Hindlimb muscle (tissue), 1 donor: ENCODE measurements at regions not wholly inside any gene's neighbourhood (a gene's known extent, or its start where the extent isn't known, plus 50 kb on each side); places are given as distances from the start of the nearest gene placed in this dataset.
A peak's percentile ranks its signal among the peaks of the same experiment; 100 is the strongest.

Source experiments
- DNase-seq: peaks from one replicate; pipeline ENCODE4 v3.0.0-alpha.2; 2013

GRCh38 chr15:98476559-98476958, 171.8 kb upstream of the IGF1R start:
- no peak for DNase-seq

GRCh38 chr15:98480844-98481243, 167.5 kb upstream of the IGF1R start:
- no peak for DNase-seq

DNA sequence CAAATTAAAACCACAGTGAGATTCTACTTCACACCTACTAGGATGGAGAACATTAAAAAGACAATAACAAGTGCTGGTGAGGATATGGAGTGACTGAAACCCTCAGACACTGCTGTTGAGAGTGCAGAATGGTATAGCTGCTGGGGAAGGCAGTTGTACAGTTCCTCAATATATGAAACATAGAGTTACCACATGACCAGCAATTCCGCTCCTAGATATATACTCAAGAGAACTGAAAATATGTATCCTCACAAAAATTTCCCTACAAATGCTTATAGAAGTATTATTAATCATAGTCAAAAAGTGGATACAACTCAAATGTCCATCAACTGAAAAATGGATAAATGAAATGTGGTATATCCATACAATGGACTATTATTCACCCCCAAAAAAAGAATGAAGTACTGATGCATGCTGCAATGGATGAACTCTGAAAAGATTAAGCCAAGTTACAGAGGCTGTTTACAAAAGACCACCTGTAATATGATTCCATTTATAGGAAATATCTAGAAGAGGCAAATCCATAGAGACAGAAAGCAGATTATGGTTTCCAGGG, 164.7 kb upstream of the IGF1R start:
- DNase-seq = no peak

DNA sequence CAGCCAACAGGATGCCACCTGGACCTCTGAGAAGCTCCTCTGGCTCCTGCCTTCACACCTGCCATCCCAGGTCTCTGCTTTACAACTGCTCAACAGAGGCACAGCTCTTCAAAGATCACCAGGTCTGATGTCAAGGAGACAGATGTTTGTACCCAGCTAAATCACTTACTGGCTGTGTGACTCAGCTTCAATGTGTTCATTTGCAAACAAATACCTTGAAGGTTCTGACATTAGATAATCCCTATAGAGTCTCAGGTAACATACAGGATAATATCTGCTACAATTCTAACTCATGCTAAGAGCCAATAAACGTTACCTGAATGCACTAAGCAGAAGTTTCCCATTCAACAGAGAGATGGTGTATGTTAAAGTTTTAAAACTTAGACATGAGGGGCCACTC, 163.4 kb upstream of the IGF1R start:
- no peak for DNase-seq

GRCh38 chr15:98485451-98485850, 162.9 kb upstream of the IGF1R start:
- no peak for DNase-seq

DNA sequence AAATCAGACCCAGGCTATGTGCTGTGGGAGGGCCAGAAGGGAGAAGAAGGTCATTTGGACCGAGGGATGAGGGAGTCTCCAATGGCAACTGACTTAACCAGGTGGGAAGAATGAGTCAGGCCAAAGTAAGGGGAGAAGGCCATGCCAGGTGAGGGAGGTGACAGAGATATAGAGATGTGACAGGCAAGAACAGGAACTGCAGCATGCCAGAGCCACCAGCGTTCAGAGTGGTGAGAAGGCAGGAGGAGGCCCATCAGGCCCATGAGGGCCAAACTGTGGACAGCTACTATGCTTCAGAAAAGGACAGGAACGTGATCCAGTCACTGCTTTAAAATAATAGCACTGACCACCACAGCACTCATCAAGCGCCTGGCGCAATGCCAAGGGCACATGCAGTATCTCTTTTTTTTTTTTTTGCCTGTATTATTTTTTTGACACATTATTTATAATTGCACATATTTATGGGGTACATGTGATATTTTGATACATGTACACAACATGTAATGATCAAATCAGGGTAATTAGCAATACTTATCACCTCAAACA, 154.3 kb upstream of the IGF1R start:
- no peak for DNase-seq

- DNase-seq = no peak
Observed at GRCh38 chr15:98501192-98501591, 147.1 kb upstream of the IGF1R start.

DNA sequence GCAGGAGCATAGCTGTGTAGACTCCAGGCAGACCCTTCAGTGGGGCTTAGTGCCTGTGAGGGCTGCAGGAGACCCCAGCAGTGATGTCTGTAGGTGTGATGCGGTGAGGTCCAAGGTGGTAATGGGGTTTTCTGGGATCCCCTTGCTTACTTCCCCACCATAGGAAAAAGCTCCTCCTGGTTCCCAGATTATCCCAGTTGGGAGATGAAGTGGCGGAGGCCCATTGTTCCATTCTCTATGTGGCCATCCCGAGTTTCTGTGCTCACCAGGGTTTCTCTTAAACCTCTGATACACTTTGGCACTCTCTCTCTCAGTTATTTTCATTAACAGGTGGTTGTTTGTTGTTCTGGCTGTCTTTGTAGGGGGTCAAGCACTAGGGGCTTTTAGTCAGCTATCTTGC, 146.7 kb upstream of the IGF1R start:
- no peak for DNase-seq

DNA sequence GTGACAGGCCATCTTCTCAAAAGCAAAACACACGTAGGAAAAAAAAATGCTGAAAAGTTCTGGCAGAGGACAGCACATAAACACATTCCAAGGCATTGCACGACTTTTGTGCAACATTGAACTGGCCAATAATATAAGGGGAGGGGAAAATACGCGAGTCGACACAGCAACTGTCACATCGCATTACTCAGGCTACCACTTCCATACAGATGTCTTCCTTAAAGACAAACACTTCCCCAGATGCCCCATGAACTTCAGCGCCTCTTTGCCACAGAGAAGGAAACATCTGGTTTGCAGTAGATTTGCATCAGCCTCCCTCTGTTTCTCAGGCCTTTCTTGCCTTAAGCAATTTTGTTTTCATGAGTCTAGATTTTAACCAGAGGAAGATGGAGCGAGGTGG, 144.4 kb upstream of the IGF1R start:
- DNase-seq = no peak

- DNase-seq = no peak
Observed at GRCh38 chr15:98504998-98505397, 143.3 kb upstream of the IGF1R start.

- no peak for DNase-seq
Observed at GRCh38 chr15:98505611-98506031, 142.7 kb upstream of the IGF1R start.

DNA sequence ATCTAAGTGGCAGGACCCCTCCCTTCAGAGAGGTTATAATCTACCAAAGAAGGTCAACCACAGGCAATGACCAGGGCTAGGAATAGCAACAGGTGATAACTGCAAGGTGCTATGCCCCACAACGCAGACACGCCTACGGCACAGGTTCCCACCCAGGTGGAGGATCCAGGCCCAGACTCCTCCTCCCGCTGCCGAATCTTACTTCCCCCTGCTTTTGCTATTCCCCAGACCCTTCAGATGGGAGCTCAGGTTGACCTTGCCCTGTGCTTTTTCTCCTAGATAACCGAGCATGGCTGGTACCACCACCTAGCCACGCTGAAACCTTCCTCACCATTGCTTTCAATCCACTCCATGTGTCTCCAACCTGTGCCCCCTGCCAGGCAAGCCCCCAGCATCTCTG, 142.2 kb upstream of the IGF1R start:
- no peak for DNase-seq

GRCh38 chr15:98506711-98507110, 141.6 kb upstream of the IGF1R start:
- no peak for DNase-seq

DNA sequence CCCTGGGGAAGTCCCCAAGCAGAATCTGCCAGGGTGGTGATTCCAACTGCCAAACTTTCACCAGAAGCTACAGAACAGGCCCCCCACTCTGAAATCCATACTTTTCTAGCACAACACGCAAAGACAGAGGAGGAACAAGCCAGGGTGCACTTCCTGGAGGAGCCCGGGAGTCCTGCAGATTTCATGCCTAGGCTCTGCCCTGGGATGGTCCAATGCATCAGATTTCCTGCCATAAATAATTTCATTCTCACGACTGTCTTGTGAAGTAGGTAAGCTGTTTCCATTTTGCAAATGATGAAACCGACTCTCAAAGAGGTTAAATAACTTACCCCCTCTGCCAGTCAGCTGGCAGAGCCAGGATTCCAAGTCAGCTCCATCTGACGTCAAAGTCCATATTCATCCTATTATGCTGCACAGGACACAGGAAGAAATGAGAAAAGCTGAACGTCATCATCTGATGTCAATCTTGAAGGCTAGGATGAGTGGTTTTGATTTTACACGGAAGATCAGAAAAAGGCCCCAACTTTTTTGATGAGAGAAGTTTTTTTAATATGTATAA, 134.8 kb upstream of the IGF1R start:
- DNase-seq = no peak

DNA sequence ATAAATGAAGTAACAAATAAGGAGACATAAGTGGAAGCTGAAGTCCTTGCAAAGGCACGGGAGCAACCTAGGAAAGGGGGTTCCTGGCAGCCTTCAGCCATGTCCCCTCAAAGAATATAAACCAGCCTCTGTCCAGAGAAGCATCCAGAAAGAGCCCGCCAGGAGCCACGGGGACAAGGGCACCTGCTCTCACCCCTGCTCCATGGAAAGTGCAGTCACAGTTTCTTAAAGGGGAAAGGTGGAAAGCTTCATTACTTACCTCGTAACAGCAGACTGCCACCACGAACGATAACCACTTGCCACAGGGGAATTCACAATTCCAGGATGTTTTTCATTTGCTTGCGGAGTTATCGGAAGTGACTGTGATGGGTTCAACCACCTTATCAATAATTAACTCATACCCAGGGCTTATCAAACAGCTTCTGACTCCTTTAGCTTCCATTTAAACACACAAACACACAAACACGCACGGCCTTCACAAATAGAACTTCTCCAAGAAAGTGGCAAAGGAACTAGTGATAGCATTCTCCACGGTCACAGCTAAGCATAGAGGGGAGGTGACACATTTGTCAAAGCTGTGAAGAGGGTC, 134.2 kb upstream of the IGF1R start:
- DNase-seq = no peak

DNA sequence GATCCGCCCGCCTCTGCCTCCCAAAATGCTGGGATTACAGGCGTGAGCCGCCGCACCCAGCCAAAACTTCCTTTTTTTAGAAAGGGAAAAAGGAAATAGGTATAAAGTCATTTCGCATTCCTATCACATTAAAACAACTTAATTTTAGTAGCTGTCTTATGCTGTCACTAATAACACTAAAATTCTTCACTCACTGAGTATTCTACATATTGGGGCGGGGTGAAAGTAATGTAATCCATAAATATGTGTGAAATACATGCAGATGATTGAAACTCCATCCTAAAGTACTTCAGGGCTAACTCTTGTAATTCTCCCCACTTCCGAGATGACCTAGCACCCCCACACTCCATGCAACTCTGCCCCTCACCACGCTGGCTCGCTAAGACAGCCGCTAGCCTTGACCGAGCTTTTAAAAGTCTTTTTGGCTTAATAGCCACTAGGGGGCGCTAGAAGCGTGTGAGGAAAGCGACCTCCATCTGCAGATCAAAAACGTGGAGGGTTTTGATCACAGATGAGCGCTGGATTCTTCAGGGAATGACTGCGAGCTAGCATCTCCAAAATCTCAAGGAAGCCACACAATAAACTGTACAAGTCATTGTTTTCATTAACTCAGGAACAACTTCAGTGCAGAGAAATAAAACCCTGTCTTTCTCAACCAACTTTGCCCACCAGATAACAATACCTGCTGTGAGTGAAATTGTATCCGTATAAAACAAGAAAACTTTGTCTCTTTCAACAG, 129.3 kb upstream of the IGF1R start:
- peak; percentile 82 for DNase-seq

DNA sequence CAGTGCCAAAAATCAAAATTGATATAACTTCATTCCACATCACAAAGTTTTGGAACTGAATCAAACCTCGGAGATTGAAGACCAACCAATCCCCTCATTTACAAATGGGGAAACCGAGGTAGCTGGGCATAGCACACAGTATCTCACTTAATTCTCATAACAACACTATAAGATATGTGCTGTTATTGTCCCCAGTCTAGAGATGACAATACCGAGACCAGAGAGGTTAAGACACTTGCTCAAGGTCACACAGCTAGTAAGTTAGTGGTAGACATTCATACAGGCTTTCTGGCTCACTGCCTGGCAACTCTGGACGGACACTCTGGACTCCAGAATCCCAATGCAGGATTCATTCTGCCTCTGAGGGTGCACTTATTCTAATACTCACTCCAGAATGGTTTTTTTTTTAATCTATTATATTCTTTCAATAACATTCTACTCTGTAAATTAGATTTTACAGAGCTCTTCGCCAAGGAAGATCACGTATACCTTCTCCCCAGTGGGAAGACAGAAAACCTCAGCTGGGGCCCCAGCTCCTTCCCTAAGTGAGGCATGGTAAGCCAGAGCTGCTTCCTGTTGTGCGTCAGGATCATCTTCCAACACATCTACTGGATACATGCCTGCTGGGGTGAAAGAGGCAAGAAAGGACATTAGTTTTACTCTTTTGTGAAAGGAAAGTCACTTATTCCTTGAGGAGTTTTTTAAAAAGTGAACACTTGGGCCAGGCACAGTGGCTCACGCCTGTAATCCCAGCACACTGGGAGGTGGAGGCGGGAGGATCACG, 128.4 kb upstream of the IGF1R start:
- DNase-seq = no peak

GRCh38 chr15:98522127-98522526, 126.2 kb upstream of the IGF1R start:
- DNase-seq = no peak

DNA sequence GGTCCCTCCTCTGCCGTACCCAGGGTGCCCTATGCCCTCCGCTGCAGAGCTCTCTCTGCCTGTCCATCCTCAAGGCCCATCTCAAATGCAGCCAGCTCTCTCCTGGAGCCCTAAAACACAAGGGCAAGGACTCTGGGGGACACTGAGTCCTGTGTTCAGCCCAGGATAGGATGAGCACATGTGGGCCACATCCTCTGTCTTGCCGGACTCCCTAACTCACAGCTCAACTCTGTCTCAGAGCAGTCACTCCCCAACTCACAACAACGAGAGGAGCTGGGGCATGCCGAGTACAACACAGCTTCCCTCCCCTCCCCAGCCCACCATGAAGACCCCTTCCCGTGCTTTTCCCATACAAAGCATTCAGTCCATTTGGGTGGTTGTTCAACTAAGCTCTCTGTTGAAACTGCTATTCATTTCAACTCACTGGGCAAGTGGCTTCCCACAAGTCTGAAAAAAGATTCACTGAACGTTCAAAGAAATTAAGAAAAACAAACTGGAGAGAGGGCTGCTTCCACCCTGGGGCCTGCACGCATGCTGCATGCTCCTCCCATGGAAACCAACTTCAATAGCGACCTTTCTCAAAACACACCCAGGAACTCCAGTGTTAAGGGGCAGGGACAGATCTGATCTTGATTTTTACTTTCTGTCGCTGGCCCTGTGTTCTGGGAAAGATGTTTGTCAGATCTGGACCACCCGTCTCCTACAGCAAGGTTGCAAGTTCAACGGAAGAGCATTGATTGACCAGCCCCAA, 124.3 kb upstream of the IGF1R start:
- DNase-seq = no peak

DNA sequence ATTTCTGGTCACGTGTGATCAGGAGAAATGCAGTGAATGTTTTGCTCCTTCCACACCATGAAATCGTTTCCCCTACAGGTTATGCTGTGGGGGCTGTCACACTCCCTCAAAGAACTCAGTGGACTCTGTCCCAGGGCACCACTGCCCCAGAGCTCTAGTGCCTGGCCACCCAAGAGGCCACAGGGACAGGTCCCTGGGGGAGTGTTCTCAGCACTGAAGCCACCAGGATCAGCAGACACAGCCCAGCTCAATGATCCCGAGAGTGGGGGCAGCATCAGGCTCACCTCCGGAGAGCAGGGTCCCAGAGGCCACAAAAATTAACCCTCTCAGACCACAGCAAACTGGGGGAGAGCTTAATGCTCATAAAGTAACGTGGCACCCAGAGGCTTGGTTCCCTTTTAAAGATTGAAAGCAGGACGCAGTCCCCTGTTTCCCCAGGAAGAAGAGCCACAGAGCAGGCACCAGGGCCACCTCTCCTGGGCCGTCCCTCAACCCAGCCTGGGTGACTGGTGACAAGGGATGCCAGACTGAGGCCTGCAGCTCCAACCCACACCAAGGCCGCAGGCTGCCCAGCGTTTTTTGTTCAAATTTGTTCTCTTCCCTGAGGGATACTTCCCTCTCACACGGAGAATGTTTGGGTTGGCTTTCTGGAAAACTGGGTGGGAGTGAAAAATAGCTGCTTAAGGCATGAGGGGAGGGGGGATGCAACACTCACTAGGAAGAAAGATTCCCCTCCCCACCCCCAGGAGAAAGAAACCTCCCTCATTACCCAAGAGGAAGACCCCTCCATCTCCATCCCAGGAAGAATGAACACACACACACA, 123.3 kb upstream of the IGF1R start:
- no peak for DNase-seq

DNA sequence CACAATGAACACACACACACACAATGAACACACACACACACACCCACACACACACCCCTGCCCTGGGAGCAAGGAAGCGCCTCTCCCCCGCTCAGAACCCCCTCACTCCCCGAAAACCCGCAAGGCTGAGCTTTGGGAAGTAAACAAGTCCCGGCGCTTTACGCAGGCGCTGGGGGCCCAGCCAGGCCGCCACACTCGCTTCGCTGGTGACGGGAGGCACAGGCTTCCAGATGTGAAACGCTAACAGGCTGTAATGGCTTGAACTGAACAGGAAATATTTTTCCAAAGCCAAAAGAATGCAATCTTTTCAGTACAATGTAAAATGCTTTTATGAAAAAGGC, 122.7 kb upstream of the IGF1R start:
- peak; percentile 71 for DNase-seq
